WTC11 (cell line): ENCODE measurements at regions not wholly inside any gene's neighbourhood (a gene's known extent, or its start where the extent isn't known, plus 50 kb on each side); places are given as distances from the start of the nearest gene placed in this dataset.

Source experiments
- ATAC-seq: fragments of 200-7000 bp; cut with Tn5 transposase; 2 replicates; pipeline ENCODE4 v1.10.0; 2021; ENCODE audit warnings: mild to moderate bottlenecking, moderate library complexity
- CTCF ChIA-PET: fragments of 300-600 bp; sonication (Branson Sonifier 250); formaldehyde crosslinking; loops from one replicate; lab custom pipeline; 2021; ENCODE audit warnings: antibody characterized with exemption; lab: Charles Lee
- POLR2A ChIA-PET: fragments of 350-600 bp; sonication (Branson Sonifier 250); formaldehyde crosslinking; loops from one replicate; lab custom pipeline; 2021; ENCODE audit warnings: antibody characterized with exemption; lab: Charles Lee
- DNase-seq: peaks from one replicate; pipeline ENCODE4 v3.0.0; 2021; ENCODE audit warnings: low spot score
- H3K27ac Mint-ChIP-seq: 2 replicates; pipeline ENCODE4 v1.8.0; 2021; ENCODE audit warnings: mixed read lengths
- H3K27me3 Mint-ChIP-seq: 2 replicates; pipeline ENCODE4 v1.8.0; 2021; ENCODE audit warnings: low read depth, mild to moderate bottlenecking, moderate library complexity, mixed read lengths
- H3K36me3 Mint-ChIP-seq: 2 replicates; pipeline ENCODE4 v1.8.0; 2021; ENCODE audit warnings: mixed read lengths
- H3K4me1 Mint-ChIP-seq: 2 replicates; pipeline ENCODE4 v1.8.0; 2022; ENCODE audit warnings: mixed read lengths
- H3K4me3 Mint-ChIP-seq: 2 replicates; pipeline ENCODE4 v1.8.0; 2021; ENCODE audit warnings: mild to moderate bottlenecking, moderate library complexity, mixed read lengths
- H3K9me3 Mint-ChIP-seq: 2 replicates; pipeline ENCODE4 v1.8.0; 2021; ENCODE audit warnings: mixed read lengths
- AFF4 ChIP-seq: sonication (generic); formaldehyde crosslinking; IDR thresholded peaks from 2 replicates; pipeline ENCODE4 v1.8.1; 2023; ENCODE audit warnings: mild to moderate bottlenecking, missing genetic modification reagents, borderline replicate concordance
- CBFB ChIP-seq: sonication (generic); formaldehyde crosslinking; IDR thresholded peaks from 2 replicates; pipeline ENCODE4 v1.8.1; 2022; ENCODE audit warnings: mild to moderate bottlenecking, low read depth, missing genetic modification reagents
- CTCF ChIP-seq: fragments of 200-600 bp; IDR thresholded peaks from 2 replicates; pipeline ENCODE4 v1.8.0; 2022; ENCODE audit warnings: antibody characterized with exemption
- FOXJ3 ChIP-seq: sonication (generic); formaldehyde crosslinking; IDR thresholded peaks from 2 replicates; pipeline ENCODE4 v1.9.0; 2021; ENCODE audit warnings: missing genetic modification reagents, mild to moderate bottlenecking, borderline replicate concordance
- OVOL2 ChIP-seq: fragments of 250-450 bp; sonication (Bioruptor Pico); IDR thresholded peaks from 2 replicates; pipeline ENCODE4 v1.9.0; 2021; ENCODE audit warnings: mild to moderate bottlenecking, borderline replicate concordance
- PRDM15 ChIP-seq: sonication (generic); formaldehyde crosslinking; IDR thresholded peaks from 2 replicates; pipeline ENCODE4 v1.8.0; 2022; ENCODE audit warnings: missing genetic modification reagents
- ZBTB21 ChIP-seq: sonication (generic); formaldehyde crosslinking; IDR thresholded peaks from 2 replicates; pipeline ENCODE4 v1.8.1; 2023; ENCODE audit warnings: mild to moderate bottlenecking, missing genetic modification reagents, borderline replicate concordance
- ZBTB43 ChIP-seq: sonication (generic); formaldehyde crosslinking; IDR thresholded peaks from 2 replicates; pipeline ENCODE4 v1.8.1; 2023; ENCODE audit warnings: mild to moderate bottlenecking, missing genetic modification reagents
- ZNF138 ChIP-seq: sonication (generic); formaldehyde crosslinking; conservative IDR thresholded peaks from 2 replicates; pipeline ENCODE4 v1.8.1; 2022; ENCODE audit warnings: mild to moderate bottlenecking, moderate library complexity, missing genetic modification reagents
- ZNF416 ChIP-seq: fragments of 250-450 bp; sonication (Bioruptor Pico); IDR thresholded peaks from 2 replicates; pipeline ENCODE4 v1.9.0; 2021; ENCODE audit warnings: mild to moderate bottlenecking, inconsistent platforms
- ZNF671 ChIP-seq: fragments of 250-450 bp; sonication (Bioruptor Pico); IDR thresholded peaks from 2 replicates; pipeline ENCODE4 v1.8.0; 2021; ENCODE audit warnings: mild to moderate bottlenecking

- TF ChIP-seq ZBTB43 (CRISPR knock-in tag): no peak
- TF ChIP-seq, all 79 proteins: peak for 0
Observed at GRCh38 chr3:28122227-28122626, 119.2 kb upstream of the CMC1 start (continued).

- H3K9me3 Mint-ChIP-seq: no peaks in the 10 kb centered on the region
- H3K27ac Mint-ChIP-seq: no peak overlapping the region
- DNase-seq (no peak), ATAC-seq (no peak)
- TF ChIP-seq PRDM15 (no peak), ZNF671 (CRISPR knock-in tag) (no peak)
- POLR2A ChIA-PET: no interaction called here
- H3K4me3 Mint-ChIP-seq: no peak overlapping the region
- no peaks in the 10 kb centered on the region for H3K36me3 Mint-ChIP-seq
- CTCF ChIA-PET: no interaction called here
- no peaks in the 10 kb centered on the region for H3K27me3 Mint-ChIP-seq
- peaks cover 9% of the 10 kb centered on the region; the same call in 1 of the 2 replicates for H3K4me1 Mint-ChIP-seq
Observed at GRCh38 chr3:28124882-28125281, 116.5 kb upstream of the CMC1 start.

- no peak overlapping the region for H3K4me3 Mint-ChIP-seq
- no peak for DNase-seq
- CTCF ChIA-PET: no interaction called here
- TF ChIP-seq ZNF416 (CRISPR knock-in tag): no peak
- TF ChIP-seq, all 79 proteins: peak for 0
- Mint-ChIP-seq H3K9me3 (no peaks in the 10 kb centered on the region), H3K4me1 (peaks cover 6% of the 10 kb centered on the region; the same call in 1 of the 2 replicates), H3K27me3 (no peaks in the 10 kb centered on the region), H3K36me3 (no peaks in the 10 kb centered on the region), H3K27ac (no peak overlapping the region)
- ATAC-seq: no peak
- POLR2A ChIA-PET: no interaction called here
Observed at GRCh38 chr3:28125342-28125741, 116.1 kb upstream of the CMC1 start.

- no peak for DNase-seq
- Mint-ChIP-seq H3K9me3 (no peaks in the 10 kb centered on the region), H3K27ac (no peak overlapping the region), H3K4me1 (peaks cover 6% of the 10 kb centered on the region), H3K27me3 (no peaks in the 10 kb centered on the region), H3K4me3 (no peak overlapping the region), H3K36me3 (no peaks in the 10 kb centered on the region)
- CTCF ChIA-PET: interaction anchor here (1.1 kb wide), 1 partner anchor 419 kb away, joined by 3 read pairs; no protein-coding TSS in a partner anchor
- POLR2A ChIA-PET: no interaction called here
- no peak for TF ChIP-seq CTCF
- peak; percentile 36 for ATAC-seq
Observed at GRCh38 chr3:28130836-28131235, 110.6 kb upstream of the CMC1 start.

- CTCF ChIA-PET: no interaction called here
- Mint-ChIP-seq H3K27me3 (no peaks in the 10 kb centered on the region), H3K36me3 (no peaks in the 10 kb centered on the region), H3K4me3 (no peak overlapping the region), H3K4me1 (peaks cover 6% of the 10 kb centered on the region), H3K27ac (no peak overlapping the region), H3K9me3 (no peaks in the 10 kb centered on the region)
- DNase-seq: no peak
- ATAC-seq: no peak
- POLR2A ChIA-PET: no interaction called here
- TF ChIP-seq ZNF138 (CRISPR knock-in tag) (no peak), FOXJ3 (CRISPR knock-in tag) (no peak), OVOL2 (CRISPR knock-in tag) (no peak), ZBTB21 (CRISPR knock-in tag) (no peak), CBFB (CRISPR knock-in tag) (no peak), PRDM15 (no peak), AFF4 (CRISPR knock-in tag) (no peak)
Observed at GRCh38 chr3:28132941-28133340, 108.5 kb upstream of the CMC1 start.
